Breast epithelium (tissue), 3 donors: ENCODE measurements at regions not wholly inside any gene's neighbourhood (a gene's known extent, or its start where the extent isn't known, plus 50 kb on each side); places are given as distances from the start of the nearest gene placed in this dataset.

Experiments used
- CTCF ChIP-seq, 3 donors: fragments of 450-650 bp; IDR thresholded peaks; one replicate each; pipeline ENCODE4 v1.5.1; 2016 to 2017; ENCODE audit warnings: antibody characterized with exemption in 3 of 3, mild to moderate bottlenecking in 3 of 3, moderate library complexity in 3 of 3
- POLR2A ChIP-seq: fragments of 450-650 bp; IDR thresholded peaks from one replicate; pipeline ENCODE4 v1.6.1; 2016; ENCODE audit warnings: antibody characterized with exemption, mild to moderate bottlenecking, moderate library complexity

DNA sequence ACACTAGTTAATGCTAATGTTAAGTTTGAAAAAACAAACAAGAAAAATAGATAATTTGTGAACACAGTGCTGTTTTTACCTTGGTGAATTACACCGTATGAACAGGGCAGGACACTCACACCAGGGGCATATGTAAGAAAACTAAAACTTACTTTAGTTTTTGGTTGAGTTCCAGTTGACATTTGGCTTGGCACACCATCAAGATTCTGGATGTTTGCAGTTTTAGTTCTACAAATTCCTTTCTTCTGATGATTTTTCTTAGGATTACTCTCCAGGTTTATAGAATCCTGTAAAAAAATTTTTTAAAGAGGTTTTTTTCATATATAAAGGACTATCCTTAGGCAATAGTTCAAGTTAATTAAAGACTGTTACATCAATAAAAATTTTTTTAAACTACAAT, 238.5 kb upstream of the STARD13 start:
- TF ChIP-seq CTCF (IDR thresholded peaks at IDR 0.05), result no peak
- no peak for TF ChIP-seq POLR2A
